Sigmoid colon (tissue), 4 donors: ENCODE measurements at regions not wholly inside any gene's neighbourhood (a gene's known extent, or its start where the extent isn't known, plus 50 kb on each side); places are given as distances from the start of the nearest gene placed in this dataset.

Experiments
- CTCF ChIP-seq, 4 experiments: fragments of 450-650 bp in 3 of 4; fragments of 200-600 bp in 1 of 4; IDR thresholded peaks; one replicate each; pipeline ENCODE4 v1.5.1; 2016 to 2019; ENCODE audit warnings: antibody characterized with exemption in 4 of 4, mild to moderate bottlenecking in 3 of 4, moderate library complexity in 2 of 4
- POLR2AphosphoS5 ChIP-seq, 4 donors: sonication (generic); formaldehyde crosslinking; IDR thresholded peaks; one replicate each; pipeline ENCODE4 v1.6.1; 2017; ENCODE audit warnings: antibody characterized with exemption in 4 of 4

- TF ChIP-seq CTCF (IDR thresholded peaks at IDR 0.05) (no peak), POLR2AphosphoS5 (IDR thresholded peaks at IDR 0.05) (no peak)
These were observed 118.3 kb downstream of the LRIG3 start for GRCh38 chr12:58801986-58802385.
